ENCODE measurements at regions not wholly inside any gene's neighbourhood (a gene's known extent, or its start where the extent isn't known, plus 50 kb on each side); places are given as distances from the start of the nearest gene placed in this dataset.

GRCh38 chr2:147468349-147468748 lies 376.5 kb upstream of the ACVR2A start:
- Histone ChIP-seq H3K4me1 (no peaks in the 10 kb centered on the region), H3K27ac (no peak overlapping the region), H3K27me3 (no peaks in the 10 kb centered on the region), H3K4me3 (no peak overlapping the region), H3K9me3 (no peaks in the 10 kb centered on the region), H3K36me3 (ENCODE audit: low read depth, missing control alignments) (no peaks in the 10 kb centered on the region)
- intact Hi-C loops (cut with DNase I; ENCODE audit: low total_unique reads): no loop called here
- DNase-seq: no peak
- no peak for TF ChIP-seq POLR2A (IDR thresholded peaks at IDR 0.05)
- TF ChIP-seq CTCF (IDR thresholded peaks at IDR 0.05): no peak
- 90 to 94% methylated on average over 3 of the region's 3 CpGs for whole genome bisulfite sequencing, 2 donors

GRCh38 chr2:147467441-147467840 lies 377.4 kb upstream of the ACVR2A start:
- 79 to 89% methylated on average over 1 of the region's 1 CpG for WGBS, 2 donors
- Histone ChIP-seq H3K27ac (no peak overlapping the region), H3K27me3 (no peaks in the 10 kb centered on the region), H3K36me3 (ENCODE audit: low read depth, missing control alignments) (no peaks in the 10 kb centered on the region), H3K9me3 (no peaks in the 10 kb centered on the region), H3K4me1 (no peaks in the 10 kb centered on the region), H3K4me3 (no peak overlapping the region)
- no peak for TF ChIP-seq CTCF (IDR thresholded peaks at IDR 0.05)
- TF ChIP-seq POLR2A (IDR thresholded peaks at IDR 0.05): no peak
- DNase-seq: no peak
- intact Hi-C loops (cut with DNase I; ENCODE audit: low total_unique reads): no loop called here

GRCh38 chr2:147464737-147465357 lies 380.0 kb upstream of the ACVR2A start:
- WGBS, 2 donors: 56 to 61% methylated on average over 3 of the region's 3 CpGs
- H3K4me1 ChIP-seq: no peaks in the 10 kb centered on the region
- no peak for TF ChIP-seq POLR2A (IDR thresholded peaks at IDR 0.05)
- no peak for TF ChIP-seq CTCF (IDR thresholded peaks at IDR 0.05)
- no peaks in the 10 kb centered on the region for H3K9me3 ChIP-seq
- intact Hi-C loops (cut with DNase I; ENCODE audit: low total_unique reads): no loop called here
- H3K36me3 ChIP-seq (ENCODE audit: low read depth, missing control alignments): no peaks in the 10 kb centered on the region
- H3K27me3 ChIP-seq: no peaks in the 10 kb centered on the region
- H3K27ac ChIP-seq: no peak overlapping the region
- H3K4me3 ChIP-seq: no peak overlapping the region
- DNase-seq: no peak

- H3K36me3 ChIP-seq (ENCODE audit: low read depth, missing control alignments): no peaks in the 10 kb centered on the region
- no peak for TF ChIP-seq CTCF (IDR thresholded peaks at IDR 0.05)
- TF ChIP-seq POLR2A (IDR thresholded peaks at IDR 0.05): no peak
- intact Hi-C loops (cut with DNase I; ENCODE audit: low total_unique reads): no loop called here
- no peaks in the 10 kb centered on the region for H3K4me1 ChIP-seq
- no peaks in the 10 kb centered on the region for H3K27me3 ChIP-seq
- H3K4me3 ChIP-seq: no peak overlapping the region
- 85 to 88% methylated on average over 8 of the region's 8 CpGs for WGBS, 2 donors
- H3K9me3 ChIP-seq: no peaks in the 10 kb centered on the region
- DNase-seq: no peak
- no peak overlapping the region for H3K27ac ChIP-seq
These were observed 380.8 kb upstream of the ACVR2A start for GRCh38 chr2:147463881-147464520.

GRCh38 chr2:147460155-147460554 lies 384.7 kb upstream of the ACVR2A start:
- Histone ChIP-seq H3K4me1 (no peaks in the 10 kb centered on the region), H3K4me3 (no peak overlapping the region), H3K27ac (no peak overlapping the region), H3K9me3 (no peaks in the 10 kb centered on the region), H3K36me3 (ENCODE audit: low read depth, missing control alignments) (no peaks in the 10 kb centered on the region), H3K27me3 (no peaks in the 10 kb centered on the region)
- WGBS, 2 donors: 83 to 98% methylated on average over 1 of the region's 1 CpG
- no peak for TF ChIP-seq POLR2A (IDR thresholded peaks at IDR 0.05)
- no peak for TF ChIP-seq CTCF (IDR thresholded peaks at IDR 0.05)
- intact Hi-C loops (cut with DNase I; ENCODE audit: low total_unique reads): no loop called here
- no peak for DNase-seq

All from testis (tissue), 2 donors.